GM21737 (cell line): ENCODE measurements at regions not wholly inside any gene's neighbourhood (a gene's known extent, or its start where the extent isn't known, plus 50 kb on each side); places are given as distances from the start of the nearest gene placed in this dataset.

Experiments used
- ATAC-seq: cut with Tn5 transposase; IDR thresholded peaks from one replicate; pipeline ENCODE4 v1.9.1; 2021; ENCODE audit warnings: mild to moderate bottlenecking, moderate library complexity; ENCODE audit not compliant: unreplicated experiment

DNA sequence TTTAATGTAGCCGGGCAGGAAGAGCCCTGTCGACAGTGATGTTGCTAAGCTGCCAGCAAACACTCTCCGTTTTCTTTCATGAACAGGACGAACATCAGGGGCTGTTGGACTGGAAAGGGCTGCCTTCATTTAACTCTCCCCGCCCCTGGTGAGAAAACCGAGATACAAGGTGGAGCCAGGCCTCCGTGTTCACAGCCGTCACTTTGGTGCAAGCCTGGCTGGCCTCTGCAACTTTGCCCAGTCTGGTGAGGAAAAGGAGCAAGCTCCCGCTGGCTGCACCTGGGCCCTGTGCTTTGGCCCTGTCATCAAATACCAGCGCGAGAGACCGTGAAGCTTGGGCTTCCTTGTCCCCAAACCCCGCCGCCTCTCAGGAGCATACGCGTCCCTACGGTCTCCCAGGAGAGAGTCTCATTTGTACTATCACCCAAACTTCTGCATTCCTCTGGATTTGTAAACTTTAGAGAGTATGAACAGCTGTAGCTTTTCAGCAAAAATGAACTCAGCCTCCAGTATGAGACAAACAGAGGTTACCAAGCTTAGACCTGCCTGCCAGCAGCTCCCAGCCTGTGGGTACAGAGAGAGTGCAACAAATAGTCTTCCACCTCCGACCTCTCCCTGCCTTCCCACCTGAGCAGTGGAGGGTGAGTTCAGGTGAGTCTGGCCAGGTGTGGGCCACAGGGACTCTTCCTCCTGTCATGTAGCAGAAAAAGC is 445.3 kb upstream of the MGMT start:
- ATAC-seq = no peak

DNA sequence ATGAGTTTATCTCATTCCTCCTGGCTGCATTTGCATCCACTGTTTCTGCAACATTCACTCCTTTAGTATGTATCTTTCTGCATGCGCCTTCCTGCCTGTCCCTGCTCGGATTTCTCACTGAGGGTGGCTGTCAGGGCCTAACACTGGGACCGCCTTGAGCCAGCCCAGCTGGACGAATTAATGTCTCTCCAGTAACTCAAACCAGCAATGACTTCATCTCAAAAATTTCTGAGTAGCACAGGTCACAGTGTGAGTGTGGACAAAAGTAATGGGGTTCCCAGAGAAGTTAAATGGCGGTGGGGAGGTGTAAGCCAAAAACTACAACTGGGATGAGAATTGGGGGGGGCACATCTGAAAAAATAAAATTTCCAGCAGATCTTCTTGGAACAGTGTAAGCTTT is 444.0 kb upstream of the MGMT start:
- ATAC-seq = no peak

DNA sequence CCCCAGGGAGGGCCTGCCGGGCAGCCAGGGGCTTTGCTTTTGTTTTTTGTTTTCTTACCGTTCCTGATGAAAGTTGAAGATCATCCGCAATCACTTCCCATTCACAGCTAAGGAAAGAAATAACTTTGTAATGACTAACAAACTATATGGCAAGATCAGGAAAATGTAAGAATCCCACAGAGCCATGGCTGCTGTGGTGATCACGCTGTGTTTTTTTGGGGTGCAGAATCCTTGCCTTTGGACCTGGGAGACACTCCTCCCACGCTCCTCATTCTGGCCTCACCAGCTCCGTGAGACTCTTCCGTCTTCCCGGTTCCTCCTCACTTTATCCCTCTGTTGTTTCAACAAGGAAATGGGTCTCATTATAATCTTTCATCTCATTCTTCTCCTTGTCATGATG is 443.0 kb upstream of the MGMT start:
- ATAC-seq = no peak

DNA sequence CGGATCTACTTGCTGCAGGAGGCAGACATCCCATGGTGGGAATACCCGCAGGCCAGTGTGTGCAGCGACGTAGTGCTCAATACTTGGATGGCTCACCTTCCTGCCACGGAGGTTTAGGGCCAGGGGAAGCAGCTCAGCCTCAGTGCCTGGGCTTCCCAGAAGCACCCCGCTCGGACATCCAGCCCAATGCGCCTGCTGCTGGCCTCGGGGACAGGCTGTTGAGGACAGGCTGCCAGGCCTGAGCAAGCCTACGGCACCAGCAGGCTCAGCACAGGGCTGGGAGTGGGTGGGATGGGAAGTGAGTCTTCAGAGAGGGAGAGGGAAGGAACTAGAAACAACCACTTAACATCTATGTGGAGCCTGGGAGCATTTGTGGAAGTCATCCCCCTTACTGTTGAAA is 441.3 kb upstream of the MGMT start:
- no peak for ATAC-seq

DNA sequence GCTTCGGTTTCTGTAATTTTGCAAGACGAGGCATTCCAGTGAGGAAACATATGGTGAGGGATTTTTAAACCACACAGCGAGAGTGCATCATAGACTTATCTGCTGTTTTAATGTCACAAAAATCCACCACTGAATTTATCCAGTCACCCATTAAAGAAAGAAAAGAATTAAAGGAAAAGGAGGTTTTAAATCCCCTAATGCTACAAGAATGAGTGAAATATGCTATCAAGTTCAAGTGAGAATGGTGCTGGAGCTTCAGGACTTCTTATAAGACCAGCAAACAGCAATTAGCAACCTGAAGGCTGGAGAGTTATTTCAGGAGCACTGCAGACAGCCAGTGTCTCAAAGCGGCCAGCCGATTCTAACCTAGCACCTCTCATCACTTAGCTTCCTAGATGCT is 439.1 kb upstream of the MGMT start:
- ATAC-seq = no peak

- no peak for ATAC-seq
These were observed 438.6 kb upstream of the MGMT start for GRCh38 chr10:129028451-129028850.

- no peak for ATAC-seq
These were observed 438.0 kb upstream of the MGMT start for GRCh38 chr10:129029051-129029450.

GRCh38 chr10:129029851-129030602 is 437.0 kb upstream of the MGMT start:
- ATAC-seq = no peak

GRCh38 chr10:129030603-129030895 is 436.5 kb upstream of the MGMT start:
- no peak for ATAC-seq

GRCh38 chr10:129030996-129031843 is 435.8 kb upstream of the MGMT start:
- ATAC-seq = peak; percentile 75

GRCh38 chr10:129031844-129032150 is 435.2 kb upstream of the MGMT start:
- no peak for ATAC-seq

GRCh38 chr10:129032372-129033313 is 434.4 kb upstream of the MGMT start:
- ATAC-seq = no peak

DNA sequence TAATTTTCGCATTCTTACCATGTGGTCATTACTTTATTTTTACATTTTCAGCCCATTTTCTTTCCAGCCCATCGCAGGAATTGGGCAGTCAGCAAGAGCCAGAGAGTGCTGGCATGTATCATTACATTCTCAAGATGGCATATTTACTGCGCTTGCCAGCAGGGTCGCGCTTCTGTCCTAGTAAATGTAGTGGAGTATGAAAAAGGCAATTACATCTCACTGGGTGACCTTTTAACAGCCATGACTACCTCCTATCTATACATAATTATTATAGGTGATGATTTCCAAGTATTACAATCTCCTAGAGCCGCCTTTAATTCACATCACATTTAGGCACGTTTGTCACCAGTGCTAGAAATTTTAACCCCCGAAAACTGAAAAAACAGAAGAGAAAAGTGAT is 433.7 kb upstream of the MGMT start:
- no peak for ATAC-seq

DNA sequence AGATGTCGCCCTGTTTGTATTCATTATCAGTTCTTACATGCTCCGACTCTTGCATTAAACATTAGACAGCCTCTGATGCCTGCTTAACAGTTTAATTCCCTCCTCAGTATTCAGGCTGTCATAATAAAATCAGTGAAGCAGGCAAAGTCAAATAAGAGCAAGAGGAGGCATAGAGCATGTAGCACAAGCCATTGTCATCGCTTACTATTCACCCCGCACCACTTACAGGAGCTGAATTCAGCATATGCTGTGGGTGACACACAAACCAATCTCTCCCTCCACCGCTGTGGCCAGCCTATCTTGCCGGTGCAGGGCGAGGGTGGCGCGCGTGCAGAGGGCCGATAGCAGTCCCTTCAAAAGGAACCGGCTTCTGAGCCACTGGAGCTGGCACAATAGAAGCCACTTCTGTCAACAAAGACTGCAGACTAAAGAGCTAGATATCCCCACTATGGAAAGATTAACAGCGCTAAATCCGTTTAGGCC is 433.2 kb upstream of the MGMT start:
- no peak for ATAC-seq

GRCh38 chr10:129035052-129035827 is 431.8 kb upstream of the MGMT start:
- ATAC-seq = no peak

GRCh38 chr10:129038522-129038921 is 428.5 kb upstream of the MGMT start:
- no peak for ATAC-seq

DNA sequence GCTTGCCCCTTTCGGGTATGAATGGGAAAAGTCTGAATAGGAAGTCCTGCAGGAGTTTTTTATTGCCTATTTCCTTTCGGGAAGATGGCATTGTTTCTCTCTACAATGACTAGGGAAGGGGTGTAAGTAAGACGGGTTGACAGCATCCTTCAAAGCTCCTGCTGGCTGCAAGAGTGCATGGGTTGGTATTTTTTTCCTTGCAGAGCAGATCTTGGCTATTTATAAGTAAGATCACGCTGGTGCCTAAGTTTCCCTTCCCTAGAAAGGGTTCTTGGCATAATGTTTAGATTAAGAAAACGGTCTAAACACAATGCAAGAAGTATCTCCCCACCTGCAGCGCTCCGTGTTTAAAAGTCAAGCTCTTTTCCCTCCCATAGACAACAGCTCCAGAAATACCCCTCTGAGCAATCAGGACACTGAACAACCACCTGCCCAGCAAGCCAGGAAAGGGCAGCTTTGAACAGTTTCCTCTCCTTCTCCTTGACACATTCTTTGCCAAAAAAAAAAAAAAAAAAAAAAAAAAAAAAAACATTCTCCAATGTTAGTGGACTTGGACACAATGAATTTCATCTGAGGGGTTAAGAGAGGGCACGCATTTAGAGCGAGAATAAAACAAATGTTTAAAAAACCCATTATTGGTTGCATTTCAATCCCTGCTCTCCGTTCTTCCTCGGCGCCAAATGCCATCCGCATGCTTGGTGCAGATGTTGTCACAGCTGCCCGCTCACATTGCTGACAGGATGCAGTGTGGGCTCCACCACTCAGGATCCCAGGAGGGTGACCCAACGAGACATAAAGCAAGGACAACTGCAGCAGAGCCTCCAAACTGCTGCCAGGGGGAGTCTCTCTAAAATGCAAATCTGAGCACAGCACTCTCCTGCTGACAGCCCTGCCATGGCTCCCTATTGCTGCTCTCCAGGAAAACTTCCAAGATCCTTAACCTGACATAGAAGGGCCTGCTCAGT is 427.4 kb upstream of the MGMT start:
- no peak for ATAC-seq

DNA sequence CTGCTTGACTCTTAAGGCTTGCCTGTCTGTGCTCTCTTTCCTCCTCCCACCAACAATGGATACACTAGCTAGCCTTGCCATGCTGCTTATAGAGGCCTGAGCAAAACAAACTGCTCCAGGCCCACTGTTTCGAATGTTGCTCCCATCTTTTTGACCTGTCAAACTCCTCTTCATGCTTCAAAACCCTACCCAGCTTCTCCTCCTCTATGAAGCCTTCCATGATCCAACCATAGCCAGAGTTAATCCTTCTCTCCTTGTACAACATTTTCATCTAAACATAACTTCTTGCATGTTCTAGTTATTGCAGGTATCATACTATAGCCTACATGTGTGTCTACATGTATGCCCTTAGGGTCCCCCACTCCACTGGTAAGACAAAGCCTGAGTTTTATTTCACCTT is 426.7 kb upstream of the MGMT start:
- ATAC-seq = no peak

- ATAC-seq = no peak
These were observed 425.1 kb upstream of the MGMT start for GRCh38 chr10:129041916-129042315.
